ENCODE measurements at regions not wholly inside any gene's neighbourhood (a gene's known extent, or its start where the extent isn't known, plus 50 kb on each side); places are given as distances from the start of the nearest gene placed in this dataset.

DNA sequence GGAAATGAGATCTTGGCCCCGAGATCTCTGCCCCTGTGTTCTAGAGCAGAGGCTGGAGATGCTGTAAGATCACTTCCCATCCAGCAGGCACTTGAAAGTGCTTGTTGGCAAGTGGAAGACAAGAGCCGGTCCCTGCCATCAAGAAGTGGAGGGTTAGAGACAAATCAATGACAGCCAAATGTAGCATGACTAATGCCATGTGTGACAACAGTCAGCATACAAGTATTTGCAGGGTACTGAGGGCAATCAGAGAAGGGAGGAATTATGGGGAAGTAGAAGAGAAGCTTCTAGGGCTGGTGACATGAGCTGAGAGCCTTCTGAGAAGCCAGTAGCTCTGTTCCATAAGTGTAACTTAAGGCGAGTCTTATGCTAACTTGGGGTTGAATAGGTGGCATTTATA, 58.6 kb downstream of the TMEM17 start:
- no peaks in the 10 kb centered on the region for H3K36me3 ChIP-seq (ENCODE audit: control insufficient read depth, insufficient read depth, low read length)
- no peak overlapping the region for H3K4me3 ChIP-seq (ENCODE audit: low read depth, low read length)
- no peak overlapping the region for H3K27ac ChIP-seq (ENCODE audit: low read depth, low read length)
- no peaks in the 10 kb centered on the region for H3K4me1 ChIP-seq (ENCODE audit: control insufficient read depth, insufficient read depth, low read length)
- H3K27me3 ChIP-seq (ENCODE audit: control insufficient read depth, insufficient read depth, low read length): no peaks in the 10 kb centered on the region
- H3K9me3 ChIP-seq (ENCODE audit: control insufficient read depth, insufficient read depth, low read depth, low read length): no peaks in the 10 kb centered on the region
- no peak overlapping the region for H3K9ac ChIP-seq (ENCODE audit: low read length)

DNA sequence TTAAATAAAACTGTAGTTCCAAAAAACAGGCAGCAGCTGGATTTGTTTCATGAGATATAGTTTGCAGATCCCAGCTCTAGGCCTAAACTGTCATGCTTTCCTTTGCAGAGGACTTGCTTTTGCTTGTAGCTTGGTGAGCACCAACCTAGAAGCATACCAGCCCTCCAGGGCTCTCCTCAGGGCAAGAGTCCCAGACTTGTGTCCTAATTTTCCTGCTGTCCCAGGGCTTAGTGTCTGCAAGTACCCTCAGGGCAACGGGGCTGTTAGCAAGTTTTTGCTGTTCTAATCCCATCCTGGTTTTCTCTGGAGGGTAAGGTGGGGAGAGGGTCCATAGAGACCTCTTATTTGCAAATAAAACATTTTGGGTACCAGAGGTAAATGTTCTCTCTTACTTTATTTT, 59.5 kb downstream of the TMEM17 start:
- Histone ChIP-seq H3K4me3 (ENCODE audit: low read depth, low read length) (no peak overlapping the region), H3K36me3 (ENCODE audit: control insufficient read depth, insufficient read depth, low read length) (no peaks in the 10 kb centered on the region), H3K27me3 (ENCODE audit: control insufficient read depth, insufficient read depth, low read length) (no peaks in the 10 kb centered on the region), H3K4me1 (ENCODE audit: control insufficient read depth, insufficient read depth, low read length) (no peaks in the 10 kb centered on the region), H3K27ac (ENCODE audit: low read depth, low read length) (no peak overlapping the region), H3K9ac (ENCODE audit: low read length) (no peak overlapping the region), H3K9me3 (ENCODE audit: control insufficient read depth, insufficient read depth, low read depth, low read length) (no peaks in the 10 kb centered on the region)

DNA sequence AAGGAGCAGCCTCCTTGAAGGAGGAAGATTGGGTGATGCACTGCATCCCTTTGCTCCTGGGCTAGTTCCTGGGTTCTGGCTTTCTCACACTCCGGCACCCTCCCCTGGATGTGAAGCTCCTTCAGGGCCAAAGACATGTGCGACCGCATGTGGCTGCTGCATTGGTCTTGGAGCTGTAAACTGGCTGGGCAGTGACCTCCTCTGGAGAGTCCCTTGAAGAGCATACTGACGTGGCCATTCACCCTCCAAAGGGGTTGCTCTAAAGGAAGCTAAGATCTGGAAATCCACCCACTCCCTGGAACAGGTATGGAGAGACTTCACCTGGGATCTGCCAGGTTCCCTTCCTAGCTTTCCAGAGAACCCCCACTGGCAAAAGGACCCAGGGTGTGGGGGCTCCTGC, 62.1 kb downstream of the TMEM17 start:
- H3K4me3 ChIP-seq (ENCODE audit: low read depth, low read length): no peak overlapping the region
- no peaks in the 10 kb centered on the region for H3K36me3 ChIP-seq (ENCODE audit: control insufficient read depth, insufficient read depth, low read length)
- H3K9ac ChIP-seq (ENCODE audit: low read length): no peak overlapping the region
- H3K9me3 ChIP-seq (ENCODE audit: control insufficient read depth, insufficient read depth, low read depth, low read length): no peaks in the 10 kb centered on the region
- H3K27me3 ChIP-seq (ENCODE audit: control insufficient read depth, insufficient read depth, low read length): no peaks in the 10 kb centered on the region
- H3K27ac ChIP-seq (ENCODE audit: low read depth, low read length): no peak overlapping the region
- H3K4me1 ChIP-seq (ENCODE audit: control insufficient read depth, insufficient read depth, low read length): no peaks in the 10 kb centered on the region

DNA sequence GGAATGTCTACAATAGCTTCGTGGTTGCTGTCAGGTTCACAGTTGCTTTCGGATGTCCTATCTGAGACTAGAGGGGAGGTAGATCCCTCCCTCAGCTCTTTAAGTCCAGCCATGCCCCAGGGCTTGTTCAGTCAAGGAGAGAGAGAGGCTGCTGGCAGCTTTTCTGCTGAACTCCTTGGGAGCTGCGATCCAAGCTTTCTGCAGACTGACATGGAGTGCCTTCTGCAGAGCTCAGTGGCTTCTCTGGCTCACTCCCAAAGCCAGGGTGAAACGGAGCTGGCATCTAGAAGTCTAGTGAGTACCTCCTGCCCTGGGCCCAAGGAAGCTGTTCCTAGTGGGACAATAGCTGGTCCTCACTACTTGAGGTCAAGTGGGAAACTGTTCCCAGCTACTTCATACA, 62.5 kb downstream of the TMEM17 start:
- H3K4me3 ChIP-seq (ENCODE audit: low read depth, low read length): no peak overlapping the region
- no peaks in the 10 kb centered on the region for H3K9me3 ChIP-seq (ENCODE audit: control insufficient read depth, insufficient read depth, low read depth, low read length)
- H3K27me3 ChIP-seq (ENCODE audit: control insufficient read depth, insufficient read depth, low read length): no peaks in the 10 kb centered on the region
- no peaks in the 10 kb centered on the region for H3K4me1 ChIP-seq (ENCODE audit: control insufficient read depth, insufficient read depth, low read length)
- no peak overlapping the region for H3K9ac ChIP-seq (ENCODE audit: low read length)
- no peaks in the 10 kb centered on the region for H3K36me3 ChIP-seq (ENCODE audit: control insufficient read depth, insufficient read depth, low read length)
- no peak overlapping the region for H3K27ac ChIP-seq (ENCODE audit: low read depth, low read length)

DNA sequence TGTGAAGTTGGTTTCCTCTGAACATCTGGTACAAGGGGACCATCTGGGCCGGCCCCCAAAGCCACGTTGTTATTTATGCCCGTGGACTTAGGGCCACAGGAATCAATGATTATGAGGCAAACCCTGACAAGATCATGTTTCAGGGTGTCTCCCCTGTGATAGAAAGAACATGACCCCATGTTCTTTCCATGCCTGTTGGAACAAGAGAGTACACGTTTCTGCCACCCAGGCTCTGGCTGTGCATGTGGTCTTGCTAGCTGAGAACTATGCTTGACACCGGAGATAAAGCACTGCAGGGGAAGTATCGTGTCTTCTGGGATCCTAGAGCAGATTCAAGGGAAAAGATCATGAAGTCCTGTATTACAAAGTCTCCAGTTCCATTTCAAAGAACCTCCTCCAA, 64.2 kb downstream of the TMEM17 start:
- no peaks in the 10 kb centered on the region for H3K9me3 ChIP-seq (ENCODE audit: control insufficient read depth, insufficient read depth, low read depth, low read length)
- no peak overlapping the region for H3K4me3 ChIP-seq (ENCODE audit: low read depth, low read length)
- H3K27ac ChIP-seq (ENCODE audit: low read depth, low read length): no peak overlapping the region
- no peaks in the 10 kb centered on the region for H3K4me1 ChIP-seq (ENCODE audit: control insufficient read depth, insufficient read depth, low read length)
- no peak overlapping the region for H3K9ac ChIP-seq (ENCODE audit: low read length)
- no peaks in the 10 kb centered on the region for H3K27me3 ChIP-seq (ENCODE audit: control insufficient read depth, insufficient read depth, low read length)
- H3K36me3 ChIP-seq (ENCODE audit: control insufficient read depth, insufficient read depth, low read length): no peaks in the 10 kb centered on the region

DNA sequence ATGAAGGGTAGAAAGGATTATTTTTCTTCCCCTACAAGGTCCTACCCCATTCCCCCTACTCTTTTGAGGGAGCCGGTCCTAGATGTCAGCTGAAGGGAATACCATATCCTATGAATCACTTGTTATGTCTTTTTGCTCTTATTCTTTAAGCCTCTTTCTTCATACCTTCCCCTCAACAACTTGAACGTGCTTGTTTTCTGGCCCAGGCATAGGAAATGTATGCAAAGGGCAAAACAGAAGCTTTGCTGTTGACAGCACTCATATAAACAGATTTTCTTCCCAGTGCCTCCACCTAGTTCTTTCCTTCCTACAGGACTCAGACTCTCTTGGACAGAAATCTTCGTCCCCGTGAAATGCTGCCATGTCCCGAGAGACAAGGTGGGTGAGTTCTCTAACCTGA, 64.6 kb downstream of the TMEM17 start:
- no peak overlapping the region for H3K9ac ChIP-seq (ENCODE audit: low read length)
- no peak overlapping the region for H3K4me3 ChIP-seq (ENCODE audit: low read depth, low read length)
- no peaks in the 10 kb centered on the region for H3K36me3 ChIP-seq (ENCODE audit: control insufficient read depth, insufficient read depth, low read length)
- H3K27me3 ChIP-seq (ENCODE audit: control insufficient read depth, insufficient read depth, low read length): no peaks in the 10 kb centered on the region
- no peak overlapping the region for H3K27ac ChIP-seq (ENCODE audit: low read depth, low read length)
- H3K9me3 ChIP-seq (ENCODE audit: control insufficient read depth, insufficient read depth, low read depth, low read length): no peaks in the 10 kb centered on the region
- H3K4me1 ChIP-seq (ENCODE audit: control insufficient read depth, insufficient read depth, low read length): no peaks in the 10 kb centered on the region

DNA sequence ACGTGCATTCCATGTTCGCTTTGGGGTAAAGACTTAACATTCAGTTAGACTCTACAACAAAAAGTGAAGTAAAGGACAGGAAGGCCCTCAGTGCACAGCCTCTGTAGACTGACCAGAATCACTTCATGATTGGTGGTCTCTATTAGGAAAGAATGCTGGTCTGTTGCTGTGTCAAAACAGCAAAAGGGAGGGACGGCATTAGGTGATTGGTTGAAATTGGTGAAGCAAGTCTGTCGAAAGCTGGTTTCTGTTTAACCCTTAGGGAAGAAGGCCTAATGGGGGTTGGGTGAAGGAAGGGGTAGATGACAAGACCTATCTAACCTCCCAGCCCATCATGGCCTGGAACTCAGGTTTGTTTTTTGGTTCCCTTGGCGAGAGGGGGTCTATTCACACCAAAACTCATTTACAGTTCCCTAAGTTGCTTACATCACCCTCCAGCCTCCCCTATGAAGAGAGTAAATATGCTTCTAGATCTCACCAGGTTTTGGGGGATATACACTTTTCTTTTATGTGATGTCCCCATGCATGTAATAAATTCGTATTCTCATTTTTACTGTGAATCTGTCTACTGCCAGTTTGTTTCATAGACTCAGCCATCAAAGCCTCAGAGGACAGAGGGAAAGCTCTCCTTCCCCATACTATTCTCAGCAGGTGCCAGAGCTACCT, 65.6 kb downstream of the TMEM17 start:
- Histone ChIP-seq H3K9ac (ENCODE audit: low read length) (no peak overlapping the region), H3K27ac (ENCODE audit: low read depth, low read length) (no peak overlapping the region), H3K36me3 (ENCODE audit: control insufficient read depth, insufficient read depth, low read length) (no peaks in the 10 kb centered on the region), H3K9me3 (ENCODE audit: control insufficient read depth, insufficient read depth, low read depth, low read length) (no peaks in the 10 kb centered on the region), H3K4me3 (ENCODE audit: low read depth, low read length) (no peak overlapping the region), H3K27me3 (ENCODE audit: control insufficient read depth, insufficient read depth, low read length) (no peaks in the 10 kb centered on the region), H3K4me1 (ENCODE audit: control insufficient read depth, insufficient read depth, low read length) (no peaks in the 10 kb centered on the region)

DNA sequence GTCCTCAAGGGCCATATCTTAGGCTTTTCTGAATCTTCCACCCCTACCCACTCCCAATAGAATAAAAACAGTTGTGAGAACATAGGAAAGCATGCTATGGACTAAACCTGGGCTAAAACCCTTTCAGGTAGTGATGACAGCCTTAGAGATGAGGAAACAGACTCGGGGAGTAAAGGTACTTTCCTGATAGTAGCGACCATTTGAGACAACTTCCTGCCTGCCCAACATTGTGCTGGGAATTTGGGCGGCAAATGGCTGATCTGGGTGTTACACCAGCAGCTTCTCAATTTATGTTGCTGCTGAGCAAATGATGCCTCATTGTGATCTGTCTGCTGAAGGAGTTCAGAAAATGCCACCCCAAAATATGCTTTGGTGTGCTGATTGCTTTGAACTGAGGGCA, 66.6 kb downstream of the TMEM17 start:
- Histone ChIP-seq H3K27me3 (ENCODE audit: control insufficient read depth, insufficient read depth, low read length) (no peaks in the 10 kb centered on the region), H3K4me1 (ENCODE audit: control insufficient read depth, insufficient read depth, low read length) (no peaks in the 10 kb centered on the region), H3K36me3 (ENCODE audit: control insufficient read depth, insufficient read depth, low read length) (no peaks in the 10 kb centered on the region), H3K4me3 (ENCODE audit: low read depth, low read length) (no peak overlapping the region), H3K9ac (ENCODE audit: low read length) (no peak overlapping the region), H3K9me3 (ENCODE audit: control insufficient read depth, insufficient read depth, low read depth, low read length) (no peaks in the 10 kb centered on the region), H3K27ac (ENCODE audit: low read depth, low read length) (no peak overlapping the region)

DNA sequence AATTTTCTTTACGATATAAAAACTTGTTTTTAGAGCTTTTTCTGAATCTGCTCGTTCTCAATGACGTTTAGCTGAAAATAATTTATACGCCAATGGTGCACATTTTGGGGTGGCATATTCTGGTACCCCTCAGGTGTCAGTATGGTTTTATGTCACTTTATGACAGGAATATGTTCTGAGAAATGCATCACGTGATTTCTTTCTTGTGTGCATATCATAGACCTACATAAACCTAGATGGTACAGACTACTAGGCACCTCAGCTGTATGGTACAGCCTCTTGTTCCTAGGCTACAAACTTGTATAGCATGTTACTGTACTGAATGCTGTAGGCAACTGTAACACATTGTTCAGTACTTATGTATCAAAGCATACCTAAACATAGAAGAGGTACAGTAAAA, 68.2 kb downstream of the TMEM17 start:
- Histone ChIP-seq H3K27ac (ENCODE audit: low read depth, low read length) (no peak overlapping the region), H3K36me3 (ENCODE audit: control insufficient read depth, insufficient read depth, low read length) (no peaks in the 10 kb centered on the region), H3K27me3 (ENCODE audit: control insufficient read depth, insufficient read depth, low read length) (no peaks in the 10 kb centered on the region), H3K4me1 (ENCODE audit: control insufficient read depth, insufficient read depth, low read length) (no peaks in the 10 kb centered on the region), H3K9ac (ENCODE audit: low read length) (no peak overlapping the region), H3K9me3 (ENCODE audit: control insufficient read depth, insufficient read depth, low read depth, low read length) (no peaks in the 10 kb centered on the region), H3K4me3 (ENCODE audit: low read depth, low read length) (no peak overlapping the region)

DNA sequence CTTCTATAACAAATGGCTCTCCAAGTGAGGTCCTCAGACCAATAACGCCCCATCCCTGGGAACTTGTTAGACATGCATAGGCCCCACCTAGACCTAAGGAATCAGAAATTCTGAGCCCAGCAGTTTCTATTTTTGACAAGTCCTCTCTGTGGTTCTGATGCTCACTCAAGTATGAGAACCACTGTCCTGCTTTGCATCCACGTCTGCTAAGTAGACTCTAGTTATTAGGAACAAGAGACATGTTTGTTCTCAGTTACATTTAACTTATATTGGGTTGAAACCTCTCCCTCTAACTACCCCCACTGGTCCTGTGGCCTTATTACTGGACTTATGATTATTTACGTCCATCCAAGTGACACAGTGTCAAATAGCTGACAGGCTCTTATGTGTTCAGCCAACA, 70.3 kb downstream of the TMEM17 start:
- H3K9ac ChIP-seq (ENCODE audit: low read length): no peak overlapping the region
- H3K27me3 ChIP-seq (ENCODE audit: control insufficient read depth, insufficient read depth, low read length): no peaks in the 10 kb centered on the region
- H3K4me3 ChIP-seq (ENCODE audit: low read depth, low read length): no peak overlapping the region

DNA sequence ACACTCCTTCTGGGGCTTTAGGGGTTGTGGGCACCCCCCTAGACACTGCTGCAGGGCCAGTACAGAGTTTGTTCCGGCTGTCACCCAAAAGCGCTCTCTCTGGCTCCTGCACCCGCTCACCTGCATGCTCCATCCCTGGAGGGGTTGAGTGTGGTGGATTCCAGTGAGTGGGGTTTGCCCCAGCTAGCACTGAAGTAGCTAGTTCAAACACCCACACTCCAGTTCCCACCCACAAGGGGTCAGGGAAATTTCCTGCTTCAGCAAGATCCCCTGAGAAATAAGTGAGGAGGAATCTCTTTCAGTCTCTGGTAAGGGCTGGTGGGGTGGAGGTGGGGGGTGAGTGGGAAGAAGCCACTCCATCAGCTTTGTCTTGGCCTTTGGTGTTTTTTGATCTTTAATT, 73.6 kb downstream of the TMEM17 start:
- H3K4me1 ChIP-seq (ENCODE audit: control insufficient read depth, insufficient read depth, low read length): no peaks in the 10 kb centered on the region
- H3K4me3 ChIP-seq (ENCODE audit: low read depth, low read length): no peak overlapping the region
- no peaks in the 10 kb centered on the region for H3K27me3 ChIP-seq (ENCODE audit: control insufficient read depth, insufficient read depth, low read length)
- H3K27ac ChIP-seq (ENCODE audit: low read depth, low read length): no peak overlapping the region
- no peak overlapping the region for H3K9ac ChIP-seq (ENCODE audit: low read length)
- no peaks in the 10 kb centered on the region for H3K9me3 ChIP-seq (ENCODE audit: control insufficient read depth, insufficient read depth, low read depth, low read length)
- H3K36me3 ChIP-seq (ENCODE audit: control insufficient read depth, insufficient read depth, low read length): no peaks in the 10 kb centered on the region

More for the DNA sequence above, 70.3 kb downstream of the TMEM17 start:
- no peaks in the 10 kb centered on the region for H3K9me3 ChIP-seq (ENCODE audit: control insufficient read depth, insufficient read depth, low read depth, low read length)
- H3K27ac ChIP-seq (ENCODE audit: low read depth, low read length): no peak overlapping the region
- no peaks in the 10 kb centered on the region for H3K36me3 ChIP-seq (ENCODE audit: control insufficient read depth, insufficient read depth, low read length)
- no peaks in the 10 kb centered on the region for H3K4me1 ChIP-seq (ENCODE audit: control insufficient read depth, insufficient read depth, low read length)

DNA sequence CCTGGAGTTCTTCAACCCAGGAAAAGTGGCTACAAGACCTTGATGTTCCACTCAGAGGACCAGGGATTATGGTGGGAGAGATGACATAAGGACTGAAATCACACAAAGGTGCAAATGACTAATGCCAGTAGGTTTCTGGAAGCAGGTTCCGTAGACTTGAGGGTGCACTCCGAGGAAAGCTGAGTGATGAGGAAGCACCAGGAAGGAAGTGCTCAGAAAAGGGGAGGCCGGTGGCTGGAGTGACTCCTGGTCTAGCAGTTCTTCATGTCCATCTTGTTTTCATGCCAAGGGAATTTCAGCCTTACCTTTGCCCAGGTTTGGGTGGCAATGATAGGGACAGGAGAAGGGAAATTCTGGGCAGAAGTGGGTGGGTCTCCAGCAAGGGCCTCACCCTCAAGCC, 74.5 kb downstream of the TMEM17 start:
- Histone ChIP-seq H3K9me3 (ENCODE audit: control insufficient read depth, insufficient read depth, low read depth, low read length) (no peaks in the 10 kb centered on the region), H3K4me1 (ENCODE audit: control insufficient read depth, insufficient read depth, low read length) (no peaks in the 10 kb centered on the region), H3K9ac (ENCODE audit: low read length) (no peak overlapping the region), H3K27ac (ENCODE audit: low read depth, low read length) (no peak overlapping the region), H3K36me3 (ENCODE audit: control insufficient read depth, insufficient read depth, low read length) (no peaks in the 10 kb centered on the region), H3K4me3 (ENCODE audit: low read depth, low read length) (no peak overlapping the region), H3K27me3 (ENCODE audit: control insufficient read depth, insufficient read depth, low read length) (no peaks in the 10 kb centered on the region)

All from HUES6 (cell line).